ENCODE measurements at regions not wholly inside any gene's neighbourhood (a gene's known extent, or its start where the extent isn't known, plus 50 kb on each side); places are given as distances from the start of the nearest gene placed in this dataset.

- WGBS (ENCODE audit: missing lambda C conversion rate), result 5% methylated on average over 3 of the region's 3 CpGs
- ATAC-seq (no peak), DNase-seq (ENCODE audit: low read depth in 1 of 2, low spot score in 1 of 2) (no peak), FAIRE-seq (no peak)
- no peak overlapping the region for H3K4me3 ChIP-seq
- H3K4me1 ChIP-seq, result no peaks in the 10 kb centered on the region
- no peak overlapping the region for H3K27ac ChIP-seq
- H3K9me3 ChIP-seq, result no peaks in the 10 kb centered on the region
- no peak overlapping the region for H3K4me2 ChIP-seq
- CTCF ChIA-PET, result no interaction called here
- no peak for TF ChIP-seq REST (IDR thresholded peaks at IDR 0.05)
- no peak for TF ChIP-seq MAX (IDR thresholded peaks at IDR 0.05)
- TF ChIP-seq RARB (CRISPR knock-in tag; IDR thresholded peaks at IDR 0.05), result no peak
- no peak for TF ChIP-seq JUN (IDR thresholded peaks at IDR 0.05)
- no peak for TF ChIP-seq CBX8 (IDR thresholded peaks at IDR 0.05)
- TF ChIP-seq MAZ (IDR thresholded peaks at IDR 0.05; ENCODE audit: borderline replicate concordance, low read depth, low read length), result no peak
- no peak for TF ChIP-seq TFCP2L1 (CRISPR knock-in tag; IDR thresholded peaks at IDR 0.05)
- no peak for TF ChIP-seq SMC3 (IDR thresholded peaks at IDR 0.05)
- no peak for TF ChIP-seq ATOH8 (CRISPR knock-in tag; IDR thresholded peaks at IDR 0.05; ENCODE audit: low read depth)
- POLR2A ChIA-PET, result no interaction called here
Observed at GRCh38 chr9:117649126-117649525, 55.1 kb upstream of the TLR4 start.

GRCh38 chr9:117644932-117645636 is 59.1 kb upstream of the TLR4 start:
- ChIA-PET POLR2A (no interaction called here), CTCF (interaction anchor here (0.7 to 1.9 kb wide), 10 partner anchors 10 to 1911 kb away, joined by 3 to 10 read pairs (median 4); no protein-coding TSS in a partner anchor)
- TF ChIP-seq CTCF (IDR thresholded peaks at IDR 0.05) (peak; percentile 23; the same call in 2 of the 3 replicates), GATA3 (IDR thresholded peaks at IDR 0.05; ENCODE audit: borderline replicate concordance) (no peak), TFCP2L1 (CRISPR knock-in tag; IDR thresholded peaks at IDR 0.05) (no peak), SMC3 (IDR thresholded peaks at IDR 0.05) (no peak), RAD21 (conservative IDR thresholded peaks at IDR 0.05 in 1 of 2, IDR thresholded peaks at IDR 0.05 in 1 of 2) (0 out of 5 replicates have a peak, but pooled peaks of 1 of the 2 experiments have one; percentile 17), MAZ (IDR thresholded peaks at IDR 0.05; ENCODE audit: borderline replicate concordance, low read depth, low read length) (no peak), ESRRA (IDR thresholded peaks at IDR 0.05; ENCODE audit: borderline replicate concordance, low read length) (no peak), RNF2 (IDR thresholded peaks at IDR 0.05; ENCODE audit: borderline replicate concordance, low read depth) (no peak), BHLHE40 (IDR thresholded peaks at IDR 0.05; ENCODE audit: low read depth, low read length) (no peak), HES2 (IDR thresholded peaks at IDR 0.05) (no peak), SREBF2 (IDR thresholded peaks at IDR 0.05) (no peak), NPAS2 (CRISPR knock-in tag; IDR thresholded peaks at IDR 0.05; ENCODE audit: borderline replicate concordance) (no peak)
- no peak for FAIRE-seq
- peak; percentile 25 to 58; a peak in 4 of 6 replicates for ATAC-seq
- Histone ChIP-seq H3K4me2 (peak overlapping the region; percentile 64), H3K4me3 (no peak overlapping the region), H3K4me1 (no peaks in the 10 kb centered on the region), H3K27ac (no peak overlapping the region), H3K9me3 (no peaks in the 10 kb centered on the region)
- 21% methylated on average over 6 of the region's 6 CpGs for WGBS (ENCODE audit: missing lambda C conversion rate)
- no peak for DNase-seq (ENCODE audit: low read depth in 1 of 2, low spot score in 1 of 2)
